AG09309 (cell line): ENCODE measurements at regions not wholly inside any gene's neighbourhood (a gene's known extent, or its start where the extent isn't known, plus 50 kb on each side); places are given as distances from the start of the nearest gene placed in this dataset.

ENCODE experiments used
- DNase-seq: peaks from one replicate; pipeline ENCODE4 v3.0.0-alpha.2; 2010; ENCODE audit warnings: low read depth
- H3K4me3 ChIP-seq: 2 replicates; pipeline ENCODE4 v1.5.1; 2011; ENCODE audit warnings: mild to moderate bottlenecking, low read depth, low read length, moderate library complexity; ENCODE audit not compliant: control insufficient read depth
- TF ChIP-seq, protein P1 (sequence below): IDR thresholded peaks from 2 replicates; pipeline ENCODE4 v1.5.1; 2011; ENCODE audit warnings: mild to moderate bottlenecking, low read depth, low read length, inconsistent platforms; ENCODE audit not compliant: insufficient read depth, control insufficient read depth; ENCODE audit errors: missing control alignments

DNA sequence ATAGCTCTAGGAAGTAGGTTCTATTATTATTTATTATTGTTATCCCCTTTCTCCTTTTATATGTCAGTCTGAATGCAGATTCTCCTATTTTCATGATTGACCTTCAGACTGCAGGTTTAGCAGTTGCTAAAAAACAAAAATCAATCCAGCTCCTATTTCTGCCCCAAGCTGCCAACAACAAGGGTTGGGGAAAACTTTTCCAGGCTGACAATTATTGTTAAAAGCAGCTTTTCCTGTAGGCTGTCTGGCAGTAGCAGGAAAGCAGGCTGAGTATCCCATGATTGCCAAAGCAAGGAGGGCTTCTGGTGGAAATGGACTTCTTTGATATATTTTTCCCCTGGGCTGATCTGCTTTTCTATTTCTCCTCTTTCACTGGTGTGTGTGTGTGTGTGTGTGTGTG lies 78.0 kb upstream of the CTLA4 start:
- TF ChIP-seq, protein P1, sequence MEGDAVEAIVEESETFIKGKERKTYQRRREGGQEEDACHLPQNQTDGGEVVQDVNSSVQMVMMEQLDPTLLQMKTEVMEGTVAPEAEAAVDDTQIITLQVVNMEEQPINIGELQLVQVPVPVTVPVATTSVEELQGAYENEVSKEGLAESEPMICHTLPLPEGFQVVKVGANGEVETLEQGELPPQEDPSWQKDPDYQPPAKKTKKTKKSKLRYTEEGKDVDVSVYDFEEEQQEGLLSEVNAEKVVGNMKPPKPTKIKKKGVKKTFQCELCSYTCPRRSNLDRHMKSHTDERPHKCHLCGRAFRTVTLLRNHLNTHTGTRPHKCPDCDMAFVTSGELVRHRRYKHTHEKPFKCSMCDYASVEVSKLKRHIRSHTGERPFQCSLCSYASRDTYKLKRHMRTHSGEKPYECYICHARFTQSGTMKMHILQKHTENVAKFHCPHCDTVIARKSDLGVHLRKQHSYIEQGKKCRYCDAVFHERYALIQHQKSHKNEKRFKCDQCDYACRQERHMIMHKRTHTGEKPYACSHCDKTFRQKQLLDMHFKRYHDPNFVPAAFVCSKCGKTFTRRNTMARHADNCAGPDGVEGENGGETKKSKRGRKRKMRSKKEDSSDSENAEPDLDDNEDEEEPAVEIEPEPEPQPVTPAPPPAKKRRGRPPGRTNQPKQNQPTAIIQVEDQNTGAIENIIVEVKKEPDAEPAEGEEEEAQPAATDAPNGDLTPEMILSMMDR: no peak
- H3K4me3 ChIP-seq: no peak overlapping the region
- DNase-seq: no peak

DNA sequence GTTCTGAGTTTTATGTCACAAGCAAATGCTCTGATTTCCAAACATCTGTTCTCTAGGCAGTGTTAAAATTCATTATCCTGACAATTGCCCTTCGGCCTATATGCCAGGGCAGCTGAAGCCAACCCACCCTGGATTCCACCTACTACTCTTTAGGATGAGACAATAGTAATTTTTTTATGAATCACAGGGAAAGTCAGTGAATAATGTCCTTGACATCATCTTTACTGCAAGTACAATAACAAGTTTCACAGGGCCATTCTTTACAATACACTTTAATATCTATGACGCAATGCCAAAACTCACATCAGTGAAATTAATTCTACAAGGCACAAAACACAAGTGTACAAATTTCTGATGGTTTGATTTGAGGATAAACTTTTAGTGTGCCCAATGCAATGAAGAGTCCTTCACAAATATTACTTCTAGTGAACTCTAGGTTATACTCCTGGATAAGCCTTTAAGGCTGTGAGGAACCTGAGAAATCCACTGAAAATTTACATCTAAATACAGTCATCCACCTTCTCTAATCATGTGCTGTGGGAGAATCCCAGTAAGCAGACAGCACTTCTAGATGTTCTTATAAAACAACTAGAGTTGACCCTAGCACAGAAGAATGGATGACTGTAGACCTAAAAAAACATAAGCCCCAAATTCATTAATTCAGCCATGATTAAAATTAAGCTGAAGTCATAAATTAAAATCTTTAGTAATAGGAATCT lies 77.3 kb upstream of the CTLA4 start:
- H3K4me3 ChIP-seq: no peak overlapping the region
- TF ChIP-seq, protein P1: no peak
- DNase-seq: no peak

DNA sequence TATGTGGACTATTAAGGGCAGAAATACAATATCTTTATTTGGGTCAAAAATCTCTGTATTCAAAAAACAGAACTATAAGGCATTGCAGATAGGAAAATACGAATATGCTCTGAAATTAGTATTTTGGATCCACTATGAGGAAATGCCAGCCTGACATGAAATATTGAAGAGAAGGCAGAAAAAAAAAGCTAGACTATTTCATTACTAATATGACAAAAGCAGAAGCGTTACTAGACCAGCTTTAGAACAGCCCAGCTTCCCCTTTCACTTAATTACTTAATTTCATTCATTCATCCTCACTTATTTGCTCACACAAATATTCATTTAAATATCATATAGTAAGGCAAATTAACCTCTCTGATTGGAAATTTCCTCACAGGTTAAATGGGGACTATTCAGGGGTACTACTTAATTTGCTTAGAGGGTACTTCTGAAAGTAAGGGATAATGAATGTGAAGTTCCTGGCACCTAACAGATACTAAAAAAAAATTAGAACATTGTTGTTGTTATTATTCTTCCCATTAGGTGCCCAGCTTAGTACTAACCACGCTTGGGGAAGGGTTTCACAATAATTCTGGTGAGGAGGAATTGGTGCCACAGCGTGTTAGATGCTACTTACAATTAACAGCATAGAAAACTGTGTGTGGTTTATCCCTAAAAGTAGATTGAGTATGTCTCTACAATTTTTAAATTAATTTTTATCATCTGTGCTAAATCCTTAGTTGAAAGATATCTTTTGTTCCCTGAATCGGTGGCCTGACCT lies 71.1 kb upstream of the CTLA4 start:
- TF ChIP-seq, protein P1: no peak
- no peak for DNase-seq
- no peak overlapping the region for H3K4me3 ChIP-seq

DNA sequence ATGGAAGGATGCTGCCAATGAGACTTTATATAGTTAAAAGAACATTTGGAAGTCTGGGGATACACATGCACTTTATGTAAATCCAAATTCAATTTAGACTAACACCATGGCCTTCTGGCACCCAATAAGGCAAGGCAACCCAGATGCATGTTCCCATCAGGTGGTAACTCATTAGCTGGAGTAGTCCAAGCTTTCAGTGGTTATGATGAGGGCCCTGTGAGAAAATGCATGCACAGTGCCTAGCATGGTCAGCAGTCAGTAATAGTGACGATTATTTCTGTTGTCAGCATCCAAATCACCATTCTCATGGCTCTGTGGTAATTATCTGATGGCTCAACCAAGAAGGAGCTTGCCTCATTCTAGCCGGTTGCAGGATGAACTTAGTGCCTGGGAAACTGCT lies 70.3 kb upstream of the CTLA4 start:
- H3K4me3 ChIP-seq: no peak overlapping the region
- DNase-seq: no peak
- TF ChIP-seq, protein P1: no peak

DNA sequence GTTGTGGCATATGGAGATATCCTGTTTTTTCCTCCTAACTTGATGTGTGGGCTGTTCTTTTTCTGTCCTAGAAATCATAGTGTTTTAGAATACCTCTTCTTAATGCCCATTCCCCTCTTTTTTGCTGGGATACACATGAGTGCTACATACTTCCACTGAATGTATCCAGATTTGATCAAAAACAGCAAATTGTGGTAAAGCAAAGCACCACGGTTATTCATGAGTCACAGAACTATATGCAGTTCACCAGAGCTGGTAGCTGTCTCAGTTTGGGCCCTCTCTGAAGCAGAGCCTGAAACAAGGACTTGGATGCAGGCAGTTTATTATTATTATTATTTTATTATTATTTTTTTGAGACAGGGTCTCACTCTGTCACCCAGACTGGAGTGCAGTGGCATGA lies 69.9 kb upstream of the CTLA4 start:
- no peak for DNase-seq
- H3K4me3 ChIP-seq: no peak overlapping the region
- TF ChIP-seq, protein P1: no peak

DNA sequence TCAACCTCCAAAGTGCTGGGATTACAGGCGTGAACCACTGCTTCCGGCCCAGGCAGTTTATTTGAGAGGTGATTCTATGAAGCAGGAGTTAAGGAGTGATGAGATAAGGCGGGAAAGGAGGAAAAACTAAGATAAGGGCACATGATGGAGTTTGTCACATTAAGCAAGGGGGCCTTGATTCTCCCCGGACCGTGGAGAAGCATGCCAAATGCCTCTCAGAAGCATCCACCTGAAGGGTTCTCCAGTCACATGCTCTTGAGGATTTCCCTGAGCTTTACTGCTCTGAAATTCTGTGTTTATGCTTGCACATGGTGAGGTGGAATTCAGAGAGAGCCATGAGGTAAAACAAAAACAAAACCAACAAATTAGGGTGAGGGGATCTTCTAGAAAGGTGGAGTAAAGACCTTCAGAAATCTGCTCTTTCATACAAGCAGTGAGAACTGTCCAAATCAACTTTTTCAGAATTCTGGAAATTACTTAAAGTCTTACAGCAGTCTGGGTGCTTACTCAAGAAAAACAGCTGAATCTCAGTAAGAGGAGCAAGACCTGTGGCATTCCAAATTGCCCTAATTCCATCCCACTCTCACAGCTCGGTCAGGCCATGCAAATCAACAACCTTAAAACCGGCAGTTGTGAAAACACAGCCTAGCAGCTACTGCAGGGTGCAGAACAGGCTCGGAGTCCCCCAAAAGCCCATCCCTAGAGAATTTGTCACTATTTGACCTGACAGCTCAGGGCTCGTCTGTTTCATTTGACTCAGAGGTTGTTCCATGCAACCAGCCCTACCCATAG lies 69.1 kb upstream of the CTLA4 start:
- H3K4me3 ChIP-seq: no peak overlapping the region
- TF ChIP-seq, protein P1: no peak
- DNase-seq: no peak
